ENCODE measurements at regions not wholly inside any gene's neighbourhood (a gene's known extent, or its start where the extent isn't known, plus 50 kb on each side); places are given as distances from the start of the nearest gene placed in this dataset.

DNA sequence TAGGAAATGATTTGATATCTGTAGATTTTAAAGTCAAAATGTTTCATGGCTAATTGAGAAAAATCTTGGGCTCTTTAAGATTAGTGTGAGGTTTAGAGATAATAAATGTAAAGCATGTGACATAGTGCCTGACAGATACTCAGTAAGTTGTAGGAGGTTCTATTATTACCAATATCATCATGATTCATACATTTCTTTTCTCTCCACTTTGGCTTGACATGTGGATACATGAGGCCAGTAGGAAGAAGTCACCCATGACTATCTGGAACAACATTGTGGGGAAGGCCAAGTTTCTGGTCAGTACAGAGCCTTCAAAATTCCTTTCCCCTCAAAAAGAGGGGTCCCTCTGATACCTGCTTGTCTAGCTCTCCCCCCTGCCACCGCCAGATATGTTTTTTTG is 91.2 kb upstream of the SORBS2 start:
- H3K18ac ChIP-seq (ENCODE audit: extremely low read depth, low read length), result no peak overlapping the region
- no peak overlapping the region for H3K23ac ChIP-seq (ENCODE audit: insufficient read length)
- no peak overlapping the region for H2BK20ac ChIP-seq (ENCODE audit: low read length)
- no peak overlapping the region for H4K8ac ChIP-seq (ENCODE audit: extremely low read depth, insufficient read depth, low read length)
- H4K5ac ChIP-seq (ENCODE audit: insufficient read length, low read depth, low read length), result no peak overlapping the region
- no peak overlapping the region for H3K4me2 ChIP-seq (ENCODE audit: insufficient read depth in 1 of 2, low read depth in 2 of 2, low read length in 2 of 2)
- no peak overlapping the region for H3K9ac ChIP-seq (replicated peaks in 1 of 4; ENCODE audit: extremely low read depth in 1 of 4, low read depth in 3 of 4, low read length in 3 of 4)
- H2BK15ac ChIP-seq (ENCODE audit: low read length), result no peak overlapping the region
- WGBS, 2 experiments (ENCODE audit: extremely low coverage in 1 of 2, insufficient coverage in 1 of 2, insufficient read length in 1 of 2, insufficient replicate concordance in 2 of 2, low coverage in 1 of 2, low lambda C conversion rate in 2 of 2, missing lambda C conversion rate in 1 of 2), result 93% methylated on average over 1 of the region's 1 CpG; no CpG with 5 or more reads in 1 of the 2 experiments
- no peaks in the 10 kb centered on the region for H3K79me1 ChIP-seq (ENCODE audit: low read depth, low read length)
- H3K23me2 ChIP-seq (ENCODE audit: low read depth, low read length), result no peaks in the 10 kb centered on the region
- no peaks in the 10 kb centered on the region for H3K79me2 ChIP-seq (ENCODE audit: control insufficient read depth in 1 of 2, insufficient read depth in 2 of 2, low read length in 2 of 2)
- H3K36me3 ChIP-seq (ENCODE audit: control insufficient read depth in 2 of 4, insufficient read depth in 4 of 4, low read length in 3 of 4), result no peaks in the 10 kb centered on the region
- DNase-seq (ENCODE audit: low read depth in 1 of 2, low spot score in 2 of 2) (no peak), FAIRE-seq (no peak)
- no peaks in the 10 kb centered on the region for H3K4me1 ChIP-seq (replicated peaks in 1 of 4; ENCODE audit: control insufficient read depth in 3 of 4, insufficient read depth in 4 of 4, low read length in 3 of 4)
- no peak overlapping the region for H2BK12ac ChIP-seq (ENCODE audit: low read depth, low read length)
- POLR2A ChIA-PET (ENCODE audit: partially characterized antibody), result no interaction called here
- no peak overlapping the region for H3K4me3 ChIP-seq (ENCODE audit: extremely low read depth in 1 of 4, insufficient read depth in 2 of 4, low read depth in 3 of 4, low read length in 4 of 4)
- H3K4ac ChIP-seq (replicated peaks; ENCODE audit: insufficient read length, low read depth, low read length), result no peak overlapping the region
- H4K20me1 ChIP-seq (replicated peaks in 1 of 2; ENCODE audit: control insufficient read depth in 1 of 2, insufficient read depth in 2 of 2, low read length in 2 of 2), result no peaks in the 10 kb centered on the region
- no peak overlapping the region for H2AK5ac ChIP-seq (ENCODE audit: low read depth, low read length)
- H4K91ac ChIP-seq (replicated peaks; ENCODE audit: insufficient read length, low read length), result no peak overlapping the region
- no peaks in the 10 kb centered on the region for H3K9me3 ChIP-seq (ENCODE audit: insufficient read depth in 2 of 2, low read depth in 1 of 2, low read length in 1 of 2)
- no peak overlapping the region for H3K27ac ChIP-seq (ENCODE audit: low read depth, low read length)
- H3K56ac ChIP-seq (replicated peaks; ENCODE audit: insufficient read length, low read depth, low read length), result no peak overlapping the region
- no peaks in the 10 kb centered on the region for H3K27me3 ChIP-seq (replicated peaks in 1 of 4; ENCODE audit: control insufficient read depth in 3 of 4, extremely low read depth in 1 of 4, insufficient read depth in 3 of 4, low read length in 3 of 4)
- H2BK120ac ChIP-seq (replicated peaks; ENCODE audit: low read depth, low read length), result no peak overlapping the region
- CTCF ChIA-PET (ENCODE audit: partially characterized antibody), result no interaction called here
- no peak overlapping the region for H2BK5ac ChIP-seq (ENCODE audit: low read depth, low read length)
- no peak overlapping the region for H3K14ac ChIP-seq (ENCODE audit: insufficient read length)
- no peak overlapping the region for H2AFZ ChIP-seq (ENCODE audit: low read length)
- TF ChIP-seq SAP30 (IDR thresholded peaks at IDR 0.05; ENCODE audit: insufficient read depth, insufficient replicate concordance, low read length) (no peak), KDM5A (IDR thresholded peaks at IDR 0.05; ENCODE audit: low read length) (no peak), PHF8 (conservative IDR thresholded peaks at IDR 0.05; ENCODE audit: low read depth, low read length) (no peak), HDAC6 (IDR thresholded peaks at IDR 0.05; ENCODE audit: low read depth, low read length) (no peak), CEBPB (IDR thresholded peaks at IDR 0.05; ENCODE audit: low read depth, low read length) (no peak), SP2 (IDR thresholded peaks at IDR 0.05; ENCODE audit: low read length) (no peak), CREB1 (IDR thresholded peaks at IDR 0.05) (no peak), TEAD4 (IDR thresholded peaks at IDR 0.05; ENCODE audit: low read depth, low read length) (no peak), SP4 (IDR thresholded peaks at IDR 0.05; ENCODE audit: low read length) (no peak), SIRT6 (IDR thresholded peaks at IDR 0.05; ENCODE audit: low read length) (no peak), EZH2 (IDR thresholded peaks at IDR 0.05; ENCODE audit: low read depth, low read length, severe bottlenecking) (no peak), MAFK (IDR thresholded peaks at IDR 0.05; ENCODE audit: low read depth, low read length) (no peak)
- TF ChIP-seq, protein P1, sequence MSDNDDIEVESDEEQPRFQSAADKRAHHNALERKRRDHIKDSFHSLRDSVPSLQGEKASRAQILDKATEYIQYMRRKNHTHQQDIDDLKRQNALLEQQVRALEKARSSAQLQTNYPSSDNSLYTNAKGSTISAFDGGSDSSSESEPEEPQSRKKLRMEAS (IDR thresholded peaks at IDR 0.05), result no peak
- TF ChIP-seq, protein P2, sequence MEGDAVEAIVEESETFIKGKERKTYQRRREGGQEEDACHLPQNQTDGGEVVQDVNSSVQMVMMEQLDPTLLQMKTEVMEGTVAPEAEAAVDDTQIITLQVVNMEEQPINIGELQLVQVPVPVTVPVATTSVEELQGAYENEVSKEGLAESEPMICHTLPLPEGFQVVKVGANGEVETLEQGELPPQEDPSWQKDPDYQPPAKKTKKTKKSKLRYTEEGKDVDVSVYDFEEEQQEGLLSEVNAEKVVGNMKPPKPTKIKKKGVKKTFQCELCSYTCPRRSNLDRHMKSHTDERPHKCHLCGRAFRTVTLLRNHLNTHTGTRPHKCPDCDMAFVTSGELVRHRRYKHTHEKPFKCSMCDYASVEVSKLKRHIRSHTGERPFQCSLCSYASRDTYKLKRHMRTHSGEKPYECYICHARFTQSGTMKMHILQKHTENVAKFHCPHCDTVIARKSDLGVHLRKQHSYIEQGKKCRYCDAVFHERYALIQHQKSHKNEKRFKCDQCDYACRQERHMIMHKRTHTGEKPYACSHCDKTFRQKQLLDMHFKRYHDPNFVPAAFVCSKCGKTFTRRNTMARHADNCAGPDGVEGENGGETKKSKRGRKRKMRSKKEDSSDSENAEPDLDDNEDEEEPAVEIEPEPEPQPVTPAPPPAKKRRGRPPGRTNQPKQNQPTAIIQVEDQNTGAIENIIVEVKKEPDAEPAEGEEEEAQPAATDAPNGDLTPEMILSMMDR (IDR thresholded peaks at IDR 0.05; ENCODE audit: control extremely low read depth in 1 of 3, insufficient read depth in 1 of 3, low read depth in 1 of 3, low read length in 3 of 3), result no peak

Data from H1 (cell line).